ENCODE measurements at regions not wholly inside any gene's neighbourhood (a gene's known extent, or its start where the extent isn't known, plus 50 kb on each side); places are given as distances from the start of the nearest gene placed in this dataset.

DNA sequence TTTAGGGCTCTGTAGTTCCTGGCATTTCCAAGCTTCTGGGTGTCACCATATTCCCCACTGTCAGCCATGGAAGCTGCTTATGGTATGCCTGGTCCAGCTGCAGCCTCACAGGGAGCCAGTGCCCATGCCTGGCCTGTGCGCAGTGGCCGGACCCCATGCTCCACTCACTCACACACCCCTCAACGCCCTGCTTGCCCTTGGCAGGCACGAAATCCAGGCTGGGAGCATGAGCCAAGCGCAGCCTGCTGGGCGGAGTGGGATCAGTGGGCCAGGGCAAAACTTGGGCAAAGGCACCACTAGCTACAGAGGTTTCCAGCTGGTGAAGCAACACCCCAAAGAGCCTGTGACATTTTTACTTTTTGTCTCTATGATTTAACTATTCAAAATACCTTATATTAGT, 520.4 kb downstream of the RWDD3 start:
- ATAC-seq = no peak
- no peak overlapping the region for H3K27ac ChIP-seq
- H3K36me3 ChIP-seq = no peaks in the 10 kb centered on the region
- H3K9me3 ChIP-seq = peaks cover 0 to 24% (median 0%) of the 10 kb centered on the region in 3 donors
- no CpG with 5 or more reads among the region's 6 CpGs for WGBS, 2 donors (ENCODE audit: low coverage in 1 of 2)
- no peaks in the 10 kb centered on the region for H3K27me3 ChIP-seq
- H3K4me3 ChIP-seq = no peak overlapping the region
- peaks cover 0 to 5% (median 0%) of the 10 kb centered on the region in 3 donors for H3K4me1 ChIP-seq
- no peak for TF ChIP-seq POLR2A (IDR thresholded peaks at IDR 0.05)

DNA sequence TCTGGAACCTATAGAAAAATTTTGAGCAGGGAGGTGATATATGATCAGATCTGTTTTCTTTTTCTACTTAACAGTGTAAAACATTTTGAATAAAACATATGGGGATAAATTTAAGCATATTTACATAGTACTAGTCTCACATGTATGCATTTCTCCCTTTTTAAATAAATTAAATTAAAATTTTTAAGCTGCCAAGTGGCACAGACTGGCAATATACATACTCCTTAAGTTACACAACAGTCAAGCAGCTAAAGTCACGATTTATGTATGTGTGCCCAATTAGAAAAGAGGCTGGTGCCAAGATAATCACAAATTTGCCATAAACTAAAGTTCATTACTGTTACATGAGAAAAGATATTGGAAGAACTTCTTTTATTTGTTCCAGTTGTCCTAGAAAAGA, 532.0 kb downstream of the RWDD3 start:
- Histone ChIP-seq H3K4me1 (no peaks in the 10 kb centered on the region), H3K27me3 (no peaks in the 10 kb centered on the region), H3K9me3 (peaks cover 0 to 7% (median 0%) of the 10 kb centered on the region in 3 donors), H3K4me3 (no peak overlapping the region), H3K36me3 (no peaks in the 10 kb centered on the region), H3K27ac (no peak overlapping the region)
- 50 to 75% methylated on average over 1 of the region's 1 CpG for WGBS, 2 donors (ENCODE audit: low coverage in 1 of 2)
- TF ChIP-seq POLR2A (IDR thresholded peaks at IDR 0.05) (no peak), CTCF (IDR thresholded peaks at IDR 0.05) (no peak), POLR2AphosphoS5 (IDR thresholded peaks at IDR 0.05) (no peak), EP300 (IDR thresholded peaks at IDR 0.05) (no peak)
- ATAC-seq = no peak

DNA sequence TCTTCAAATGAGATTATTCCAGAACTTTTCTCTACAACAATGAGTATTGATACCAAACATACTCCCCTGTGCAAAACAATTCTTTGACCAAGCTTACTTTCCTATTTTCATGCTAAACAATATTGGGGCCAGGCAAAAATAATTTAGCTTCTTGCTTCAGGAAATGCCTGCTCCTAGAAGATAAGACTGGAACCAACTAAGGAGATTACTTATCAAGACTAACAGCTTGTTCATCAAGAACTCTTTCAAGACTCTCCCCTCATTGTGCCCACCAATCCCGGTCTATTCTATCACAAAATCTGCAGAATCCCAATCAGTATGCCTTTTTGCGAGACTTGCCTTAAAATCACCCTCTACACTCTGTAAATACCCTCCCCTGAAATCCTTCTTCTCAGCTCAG, 536.6 kb downstream of the RWDD3 start:
- 71 to 75% methylated on average over 2 of the region's 2 CpGs for WGBS, 2 donors (ENCODE audit: low coverage in 1 of 2)
- Histone ChIP-seq H3K27ac (no peak overlapping the region), H3K27me3 (no peaks in the 10 kb centered on the region), H3K4me3 (no peak overlapping the region), H3K4me1 (no peaks in the 10 kb centered on the region), H3K9me3 (no peaks in the 10 kb centered on the region), H3K36me3 (no peaks in the 10 kb centered on the region)
- no peak for TF ChIP-seq CTCF (IDR thresholded peaks at IDR 0.05)
- no peak for TF ChIP-seq EP300 (IDR thresholded peaks at IDR 0.05)
- TF ChIP-seq POLR2A (IDR thresholded peaks at IDR 0.05) = no peak
- TF ChIP-seq POLR2AphosphoS5 (IDR thresholded peaks at IDR 0.05) = no peak
- ATAC-seq = no peak

GRCh38 chr1:95778217-95778616, 544.2 kb downstream of the RWDD3 start:
- no peak for ATAC-seq
- 77 to 93% methylated on average over 2 of the region's 2 CpGs for WGBS, 2 donors (ENCODE audit: low coverage in 1 of 2)
- H3K4me3 ChIP-seq = no peak overlapping the region

DNA sequence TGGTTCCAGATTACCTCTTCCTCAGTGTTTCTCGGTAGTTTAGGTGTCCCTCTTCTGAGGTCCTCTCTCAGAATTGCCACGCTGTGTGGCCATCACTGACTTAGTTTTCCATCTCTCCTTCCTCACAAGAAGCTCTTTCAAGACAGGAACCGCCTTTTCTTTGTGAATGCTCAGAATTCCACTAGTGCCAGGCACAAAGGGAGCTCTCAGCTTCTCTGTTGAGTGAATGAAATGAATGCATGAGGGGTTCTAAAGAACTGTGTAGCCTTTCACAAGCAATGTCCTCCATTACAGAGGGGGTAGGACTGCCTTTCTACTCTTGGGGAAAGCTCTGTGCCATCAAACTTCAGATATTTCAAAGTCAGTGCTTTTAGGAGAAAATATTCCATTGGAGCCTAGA, 546.8 kb downstream of the RWDD3 start:
- H3K9me3 ChIP-seq = no peaks in the 10 kb centered on the region
- no peak for ATAC-seq
- no peaks in the 10 kb centered on the region for H3K27me3 ChIP-seq
- H3K36me3 ChIP-seq = no peaks in the 10 kb centered on the region
- H3K4me1 ChIP-seq = no peaks in the 10 kb centered on the region
- TF ChIP-seq POLR2AphosphoS5 (IDR thresholded peaks at IDR 0.05) (no peak), EP300 (IDR thresholded peaks at IDR 0.05) (no peak), CTCF (IDR thresholded peaks at IDR 0.05) (no peak), POLR2A (IDR thresholded peaks at IDR 0.05) (no peak)
- H3K27ac ChIP-seq = no peak overlapping the region
- WGBS, 2 donors (ENCODE audit: low coverage in 1 of 2) = 71 to 84% methylated on average over 1 to 3 of the region's 3 CpGs
- H3K4me3 ChIP-seq = no peak overlapping the region

More at GRCh38 chr1:95778217-95778616, 544.2 kb downstream of the RWDD3 start:
- H3K4me1 ChIP-seq = no peaks in the 10 kb centered on the region
- no peak overlapping the region for H3K27ac ChIP-seq
- no peaks in the 10 kb centered on the region for H3K27me3 ChIP-seq
- no peaks in the 10 kb centered on the region for H3K9me3 ChIP-seq
- H3K36me3 ChIP-seq = no peaks in the 10 kb centered on the region
- no peak for TF ChIP-seq POLR2A (IDR thresholded peaks at IDR 0.05)
- no peak for TF ChIP-seq POLR2AphosphoS5 (IDR thresholded peaks at IDR 0.05)

DNA sequence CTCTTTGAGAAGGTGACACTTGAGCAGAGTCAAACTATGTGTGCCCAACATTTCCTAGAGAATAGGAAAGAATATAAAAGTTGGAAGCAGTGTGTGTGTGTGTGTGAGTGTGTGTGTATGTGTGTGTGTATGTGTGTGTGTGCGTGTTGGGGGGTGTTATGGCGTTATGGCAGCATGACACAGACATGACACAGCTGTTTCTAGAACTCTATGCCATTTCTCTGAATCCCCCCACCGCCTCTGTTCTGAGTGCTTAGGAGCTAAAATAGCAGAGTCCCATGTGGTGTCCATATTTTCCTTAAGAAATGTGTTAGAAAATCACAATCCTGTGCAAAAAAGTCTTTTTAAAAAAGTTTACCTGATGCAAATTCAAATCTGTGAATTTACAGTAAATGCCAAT, 556.1 kb downstream of the RWDD3 start:
- H3K4me1 ChIP-seq = no peaks in the 10 kb centered on the region
- WGBS, 2 donors (ENCODE audit: low coverage in 1 of 2) = 75 to 84% methylated on average over 2 to 3 of the region's 3 CpGs
- H3K9me3 ChIP-seq = no peaks in the 10 kb centered on the region
- H3K27ac ChIP-seq = no peak overlapping the region
- no peaks in the 10 kb centered on the region for H3K27me3 ChIP-seq
- no peaks in the 10 kb centered on the region for H3K36me3 ChIP-seq
- ATAC-seq = no peak
- TF ChIP-seq EP300 (IDR thresholded peaks at IDR 0.05) (no peak), POLR2A (IDR thresholded peaks at IDR 0.05) (no peak), CTCF (IDR thresholded peaks at IDR 0.05) (no peak), POLR2AphosphoS5 (IDR thresholded peaks at IDR 0.05) (no peak)
- no peak overlapping the region for H3K4me3 ChIP-seq
